ENCODE measurements at regions not wholly inside any gene's neighbourhood (a gene's known extent, or its start where the extent isn't known, plus 50 kb on each side); places are given as distances from the start of the nearest gene placed in this dataset.

- Histone ChIP-seq H3K36me3 (no peaks in the 10 kb centered on the region), H3K27me3 (replicated peaks; ENCODE audit: insufficient read depth) (no peaks in the 10 kb centered on the region), H3K4me1 (replicated peaks) (no peaks in the 10 kb centered on the region), H3K9me3 (no peaks in the 10 kb centered on the region), H3K27ac (no peak overlapping the region), H3K4me3 (no peak overlapping the region)
- no peak for TF ChIP-seq POLR2AphosphoS5 (IDR thresholded peaks at IDR 0.05)
- no peak for TF ChIP-seq CTCF (IDR thresholded peaks at IDR 0.05)
- no peak for TF ChIP-seq POLR2A (IDR thresholded peaks at IDR 0.05)
- 27% methylated on average over 2 of the region's 2 CpGs for WGBS
- intact Hi-C loops (cut with DNase I), result no loop called here
- no peak for DNase-seq (ENCODE audit: low spot score)
Observed at GRCh38 chr10:23754179-23754578, 315.3 kb downstream of the OTUD1 start.

- no peak overlapping the region for H3K27ac ChIP-seq
- no peaks in the 10 kb centered on the region for H3K4me1 ChIP-seq (replicated peaks)
- no peak for DNase-seq (ENCODE audit: low spot score)
- no peaks in the 10 kb centered on the region for H3K9me3 ChIP-seq
- 74% methylated on average over 5 of the region's 5 CpGs for WGBS
- H3K36me3 ChIP-seq, result no peaks in the 10 kb centered on the region
- no peak for TF ChIP-seq POLR2AphosphoS5 (IDR thresholded peaks at IDR 0.05)
- no peak for TF ChIP-seq POLR2A (IDR thresholded peaks at IDR 0.05)
- no peak for TF ChIP-seq CTCF (IDR thresholded peaks at IDR 0.05)
- intact Hi-C loops (cut with DNase I), result no loop called here
- no peaks in the 10 kb centered on the region for H3K27me3 ChIP-seq (replicated peaks; ENCODE audit: insufficient read depth)
- no peak overlapping the region for H3K4me3 ChIP-seq
Observed at GRCh38 chr10:23754941-23755340, 316.1 kb downstream of the OTUD1 start.

- DNase-seq (ENCODE audit: low spot score), result no peak
- H3K27me3 ChIP-seq (replicated peaks; ENCODE audit: insufficient read depth), result no peaks in the 10 kb centered on the region
- no peak overlapping the region for H3K27ac ChIP-seq
- WGBS, result 66% methylated on average over 4 of the region's 4 CpGs
- no peaks in the 10 kb centered on the region for H3K36me3 ChIP-seq
- intact Hi-C loops (cut with DNase I), result no loop called here
- no peak overlapping the region for H3K4me3 ChIP-seq
- no peak for TF ChIP-seq POLR2AphosphoS5 (IDR thresholded peaks at IDR 0.05)
- no peak for TF ChIP-seq CTCF (IDR thresholded peaks at IDR 0.05)
- H3K9me3 ChIP-seq, result no peaks in the 10 kb centered on the region
- H3K4me1 ChIP-seq (replicated peaks), result no peaks in the 10 kb centered on the region
Observed at GRCh38 chr10:23755556-23755955, 316.7 kb downstream of the OTUD1 start.

GRCh38 chr10:23768281-23768680 lies 329.4 kb downstream of the OTUD1 start:
- no peak for TF ChIP-seq POLR2AphosphoS5 (IDR thresholded peaks at IDR 0.05)
- no peak for TF ChIP-seq CTCF (IDR thresholded peaks at IDR 0.05)
- TF ChIP-seq POLR2A (IDR thresholded peaks at IDR 0.05), result no peak
- 96% methylated on average over 1 of the region's 1 CpG for WGBS
- H3K4me3 ChIP-seq, result no peak overlapping the region
- no peaks in the 10 kb centered on the region for H3K4me1 ChIP-seq (replicated peaks)
- no peaks in the 10 kb centered on the region for H3K9me3 ChIP-seq
- H3K27me3 ChIP-seq (replicated peaks; ENCODE audit: insufficient read depth), result no peaks in the 10 kb centered on the region
- intact Hi-C loops (cut with DNase I), result no loop called here
- no peaks in the 10 kb centered on the region for H3K36me3 ChIP-seq
- DNase-seq (ENCODE audit: low spot score), result no peak
- H3K27ac ChIP-seq, result no peak overlapping the region

- TF ChIP-seq CTCF (IDR thresholded peaks at IDR 0.05), result no peak
- TF ChIP-seq POLR2AphosphoS5 (IDR thresholded peaks at IDR 0.05), result no peak
- TF ChIP-seq POLR2A (IDR thresholded peaks at IDR 0.05), result no peak
- no peak for DNase-seq (ENCODE audit: low spot score)
- Histone ChIP-seq H3K9me3 (no peaks in the 10 kb centered on the region), H3K27me3 (replicated peaks; ENCODE audit: insufficient read depth) (no peaks in the 10 kb centered on the region), H3K4me3 (no peak overlapping the region), H3K36me3 (no peaks in the 10 kb centered on the region), H3K27ac (no peak overlapping the region), H3K4me1 (replicated peaks) (no peaks in the 10 kb centered on the region)
- 29% methylated on average over 2 of the region's 2 CpGs for WGBS
- intact Hi-C loops (cut with DNase I), result no loop called here
Observed at GRCh38 chr10:23777153-23777552, 338.3 kb downstream of the OTUD1 start.

Measured in prostate gland (tissue), 2 donors.